HG03139 (cell line): ENCODE measurements at regions not wholly inside any gene's neighbourhood (a gene's known extent, or its start where the extent isn't known, plus 50 kb on each side); places are given as distances from the start of the nearest gene placed in this dataset.
"Not testable (repeated sequence)": the region's sequence is repeated elsewhere in the genome, so short reads cannot be mapped to it uniquely, and the experiment has no call there.

Experiments used
- ATAC-seq: cut with Tn5 transposase; IDR thresholded peaks from one replicate; pipeline ENCODE4 v1.9.1; 2021; ENCODE audit not compliant: unreplicated experiment

- no peak for ATAC-seq
Measured at GRCh38 chr12:72148709-72149108, 123.5 kb upstream of the TRHDE start.

DNA sequence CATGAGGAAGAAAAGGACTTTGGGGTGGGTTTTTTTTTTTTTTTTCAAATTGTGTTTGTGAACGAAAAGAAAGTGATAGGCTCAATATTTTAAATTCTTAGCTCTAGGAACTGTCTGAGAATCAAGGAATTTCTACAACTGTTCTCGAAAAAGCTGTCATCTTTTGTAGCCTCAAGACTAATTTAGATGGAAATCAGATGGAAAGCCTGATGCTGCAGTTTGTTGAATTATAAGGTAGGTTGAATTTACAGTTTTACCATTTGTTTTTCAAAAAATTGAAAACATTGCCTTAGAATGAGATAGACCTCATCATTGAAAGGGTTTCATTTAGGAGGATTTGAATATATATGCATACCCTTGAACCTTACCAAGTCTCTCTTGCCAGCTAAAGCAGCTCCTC, 109.3 kb upstream of the TRHDE start:
- ATAC-seq = no peak

- no peak for ATAC-seq
Measured at GRCh38 chr12:72168851-72169250, 103.3 kb upstream of the TRHDE start.

DNA sequence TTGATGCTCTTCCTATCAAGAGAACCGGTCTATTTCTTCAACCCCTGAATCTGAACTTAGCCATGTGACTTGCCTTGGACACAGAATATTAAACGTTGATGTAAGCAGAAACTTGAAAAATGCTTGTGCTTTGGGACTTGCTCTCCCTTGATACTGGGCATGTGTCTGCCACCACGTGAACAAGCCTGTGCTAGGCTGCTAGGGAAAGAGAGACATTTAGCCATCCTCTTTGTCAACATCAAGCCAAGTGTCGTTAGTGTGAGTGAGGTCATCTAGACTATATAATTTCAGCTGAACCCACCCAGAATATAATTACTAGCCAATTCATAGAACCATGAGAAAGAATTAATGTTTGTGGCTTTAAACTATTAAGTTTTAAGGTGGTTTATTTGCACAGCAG, 98.2 kb upstream of the TRHDE start:
- no peak for ATAC-seq

DNA sequence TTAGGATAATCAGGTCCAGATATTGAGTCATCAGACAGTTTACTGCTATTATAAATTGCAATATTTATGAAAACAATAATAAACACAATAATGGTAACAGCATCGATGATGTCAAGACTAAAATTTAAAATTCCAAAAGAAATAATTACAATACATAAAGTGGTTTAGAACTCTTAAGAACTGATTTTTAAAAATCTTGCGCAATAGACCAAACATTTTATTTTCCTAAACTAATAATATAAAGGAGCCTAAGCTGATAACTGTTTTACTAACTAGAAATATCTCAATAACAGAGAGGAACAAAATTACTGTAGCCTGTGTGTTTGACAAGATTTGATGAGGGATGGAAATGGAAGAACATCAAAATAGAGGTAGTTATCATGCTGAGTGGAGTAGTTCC, 93.9 kb upstream of the TRHDE start:
- ATAC-seq = no peak

GRCh38 chr12:72178871-72179270, 93.3 kb upstream of the TRHDE start:
- ATAC-seq = no peak

DNA sequence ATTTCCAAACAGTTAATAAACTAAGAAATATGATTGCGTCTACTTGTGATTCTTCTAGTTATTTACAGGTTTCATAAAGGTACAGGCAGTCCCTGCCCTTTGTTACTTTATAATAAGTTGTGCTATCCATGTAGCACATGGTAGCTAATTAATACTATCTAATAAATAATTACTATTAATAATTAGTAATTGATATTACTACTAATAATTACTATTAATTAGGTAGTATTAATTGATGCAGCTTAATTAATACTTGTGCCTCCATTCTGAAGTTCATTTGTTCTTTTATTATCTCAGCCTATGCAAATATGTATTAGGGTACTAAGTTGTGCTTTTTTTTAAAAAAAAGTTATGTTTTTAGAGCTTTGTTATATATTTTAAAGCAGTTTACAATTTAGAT, 92.3 kb upstream of the TRHDE start:
- ATAC-seq = no peak

GRCh38 chr12:72184971-72185533, 87.1 kb upstream of the TRHDE start:
- ATAC-seq = not testable (repeated sequence)

DNA sequence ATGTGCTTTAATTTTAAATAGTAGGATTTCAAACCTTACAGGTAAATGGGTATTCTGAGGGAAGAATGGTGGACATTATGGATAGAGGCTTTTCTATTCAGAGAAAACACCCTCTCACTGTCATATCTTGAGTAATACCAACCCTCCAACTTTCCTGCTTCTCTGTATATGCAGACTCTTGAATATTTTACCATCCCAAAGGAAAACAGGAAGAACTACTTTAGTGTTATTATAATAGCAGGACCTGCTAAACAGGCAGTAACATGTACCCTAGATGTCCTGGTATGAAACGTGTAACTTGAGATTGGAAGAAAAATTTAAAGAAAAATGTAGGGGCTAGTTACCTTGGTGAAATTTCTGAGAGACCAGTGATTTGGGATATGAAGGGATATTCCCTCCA, 82.9 kb upstream of the TRHDE start:
- ATAC-seq = no peak

DNA sequence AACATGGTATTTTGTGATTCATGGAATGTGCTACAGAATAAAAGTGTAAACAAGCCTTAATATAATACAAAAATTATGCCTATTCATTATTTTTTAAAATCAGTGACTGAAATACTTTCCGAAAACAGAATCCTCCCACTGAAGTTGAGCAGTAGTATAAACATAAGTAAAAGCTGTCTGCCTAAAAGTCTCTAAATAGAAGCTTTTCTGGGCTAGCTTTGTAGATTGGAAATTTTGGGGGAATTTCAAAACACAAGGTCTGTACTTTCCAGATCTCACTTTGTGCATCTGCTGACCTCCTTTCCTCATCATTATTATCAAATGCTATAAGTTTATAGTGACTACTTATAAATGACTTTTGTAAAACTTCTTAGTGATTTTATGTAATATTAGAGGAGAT, 80.4 kb upstream of the TRHDE start:
- no peak for ATAC-seq

DNA sequence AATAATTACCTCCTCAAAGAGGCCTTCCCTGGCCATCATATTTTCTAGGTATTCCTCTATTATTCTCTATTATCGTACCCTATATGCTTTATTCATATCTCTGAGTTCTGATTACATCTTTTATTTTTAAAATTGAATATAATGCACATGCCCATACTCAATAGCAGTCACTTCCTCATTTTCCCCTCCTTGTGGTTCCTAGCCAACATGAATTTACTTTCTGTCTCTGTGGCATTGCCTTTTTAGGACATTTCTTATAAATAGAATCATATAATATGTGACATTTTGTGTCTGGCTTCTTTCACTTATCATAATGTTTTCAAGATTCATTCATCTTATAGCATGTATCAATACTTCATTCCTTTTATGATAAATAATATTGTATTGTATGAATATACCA, 74.4 kb upstream of the TRHDE start:
- no peak for ATAC-seq

- ATAC-seq = no peak
Measured at GRCh38 chr12:72201457-72201856, 70.7 kb upstream of the TRHDE start.

DNA sequence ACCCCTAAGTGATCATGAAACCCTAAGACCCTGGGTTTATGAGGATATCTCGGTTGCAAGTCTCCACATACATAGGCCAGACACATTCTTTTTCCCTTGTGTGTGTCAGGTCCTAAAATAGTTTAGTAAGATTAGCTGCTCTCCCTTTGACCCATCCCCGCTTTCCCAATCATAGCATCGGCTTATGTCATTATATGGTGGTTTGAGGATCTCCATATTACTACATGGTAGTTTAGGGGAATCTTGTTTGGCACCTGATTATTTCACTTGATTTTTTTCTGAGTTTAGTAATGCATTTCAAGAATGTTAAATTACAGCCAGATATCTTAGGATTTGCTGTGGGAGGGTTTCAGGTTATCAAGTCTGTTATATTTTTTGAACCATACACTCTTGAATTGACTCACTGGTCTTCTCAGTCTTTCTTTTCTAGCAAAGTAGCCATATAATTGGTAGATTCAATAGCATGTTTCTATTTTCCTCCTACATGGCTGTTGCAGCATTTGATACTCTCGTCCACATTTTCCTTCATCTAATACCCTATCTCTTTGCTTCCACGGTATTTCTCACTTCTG, 68.3 kb upstream of the TRHDE start:
- no peak for ATAC-seq

DNA sequence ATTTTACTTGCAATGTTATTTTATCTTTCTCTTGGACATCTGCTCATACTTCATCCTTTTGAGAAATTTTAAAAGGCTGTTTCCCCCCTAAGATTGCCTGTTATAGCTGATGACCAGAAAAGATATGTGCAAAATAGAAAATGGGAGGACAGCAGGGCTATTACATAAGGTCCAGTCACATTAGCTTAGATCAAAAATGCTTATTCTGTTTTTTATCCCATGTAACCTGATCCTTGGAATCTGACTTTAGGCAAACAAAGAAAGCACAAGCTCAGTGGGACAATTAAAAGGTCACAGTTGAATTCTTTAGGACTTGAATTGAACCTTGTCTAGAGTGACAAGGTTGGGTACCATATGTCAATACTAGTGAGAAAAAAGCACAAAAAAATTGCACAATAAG, 65.1 kb upstream of the TRHDE start:
- no peak for ATAC-seq

GRCh38 chr12:72207486-72208409, 64.4 kb upstream of the TRHDE start:
- no peak for ATAC-seq

GRCh38 chr12:72209086-72209485, 63.1 kb upstream of the TRHDE start:
- no peak for ATAC-seq

DNA sequence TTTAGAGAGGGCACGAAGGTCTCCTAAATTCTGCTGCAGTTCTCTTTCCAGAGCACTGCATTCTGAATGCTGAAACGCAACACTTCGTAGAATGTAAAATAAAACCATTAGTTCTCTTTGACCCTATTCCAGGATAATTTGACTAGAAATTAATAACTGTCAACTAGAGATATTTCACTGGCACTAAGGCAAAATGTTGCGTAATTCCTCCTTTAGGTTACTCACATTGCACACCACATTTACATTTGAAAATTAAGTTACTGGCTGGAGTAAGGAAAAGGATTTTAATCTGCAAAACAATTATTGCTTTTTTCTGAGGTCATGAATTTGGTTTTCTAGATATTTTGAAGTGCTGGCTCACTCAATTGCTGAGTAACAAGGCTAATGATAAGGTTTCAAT, 58.0 kb upstream of the TRHDE start:
- ATAC-seq = no peak

DNA sequence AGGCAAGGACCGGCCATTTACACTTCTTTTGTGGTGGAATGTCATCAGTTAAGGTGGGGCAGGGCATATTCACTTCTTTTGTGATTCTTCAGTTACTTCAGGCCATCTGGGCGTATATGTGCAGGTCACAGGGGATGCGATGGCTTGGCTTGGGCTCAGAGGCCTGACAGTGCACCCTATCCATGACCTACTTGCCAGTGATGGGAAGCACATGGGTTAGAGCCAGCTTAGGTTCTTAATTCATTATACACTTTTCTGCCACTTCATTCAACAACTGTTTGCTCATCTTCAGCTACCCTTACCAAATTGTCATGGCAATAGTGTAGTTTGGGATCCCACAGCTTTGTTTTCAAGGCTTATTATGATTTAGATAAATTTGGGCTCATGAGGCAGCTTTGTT, 56.9 kb upstream of the TRHDE start:
- not testable (repeated sequence) for ATAC-seq

DNA sequence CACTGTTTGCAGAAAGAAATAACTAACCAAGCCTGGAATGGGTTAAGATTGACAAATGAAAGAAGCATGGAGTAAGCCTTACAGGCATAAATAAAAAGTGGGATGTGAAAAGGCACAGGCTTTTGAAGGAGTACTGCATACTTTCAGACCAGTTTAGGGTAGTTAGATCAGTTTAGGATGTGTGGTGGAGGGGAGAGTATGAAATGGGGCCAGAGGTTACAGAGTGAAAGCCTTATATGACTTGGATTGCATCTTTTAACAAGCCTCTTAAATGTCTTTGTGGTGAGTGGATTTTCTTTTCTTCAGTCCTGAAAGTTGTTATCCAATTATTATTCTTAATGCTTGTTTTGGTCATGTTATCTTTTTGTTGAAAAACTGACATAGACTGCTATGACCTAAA, 52.2 kb upstream of the TRHDE start:
- no peak for ATAC-seq
